SK-N-SH (cell line): ENCODE measurements at regions not wholly inside any gene's neighbourhood (a gene's known extent, or its start where the extent isn't known, plus 50 kb on each side); places are given as distances from the start of the nearest gene placed in this dataset.

Experiments used
- CTCF ChIA-PET: fragments of 300-600, 350-600 bp; formaldehyde crosslinking; extraction: SDS; loops from one replicate; lab custom pipeline; 2021; lab: Yijun Ruan, JAX
- POLR2A ChIA-PET: fragments of 350-600 bp; sonication (Branson Sonifier 250); formaldehyde crosslinking; extraction: SDS; loops from one replicate; lab custom pipeline; 2020; ENCODE audit warnings: antibody characterized with exemption, inconsistent platforms; lab: Yijun Ruan, JAX
- DNase-seq: peaks from one replicate; pipeline ENCODE4 v3.0.0; 2012
- H2AFZ ChIP-seq: fragments of 200-600 bp; sonication (generic); 2 replicates; pipeline ENCODE4 v1.8.1; 2016; ENCODE audit warnings: antibody characterized with exemption, mild to moderate bottlenecking, low read depth
- H3F3A ChIP-seq: fragments of 200-600 bp; sonication (generic); replicated peaks from 2 replicates; pipeline ENCODE3; 2016; ENCODE audit warnings: antibody characterized with exemption, mild to moderate bottlenecking; ENCODE audit not compliant: insufficient read depth
- H3K27ac ChIP-seq, 2 experiments: fragments of 200-500 bp in 1 of 2; fragments of 200-600 bp in 1 of 2; sonication (Bioruptor generic) in 1 of 2; sonication (generic), shearing (Covaris generic) in 1 of 2; 2 replicates each; pipeline versions ENCODE4 v1.5.1 to v1.6.1; 2014 to 2016; ENCODE audit warnings: low read depth in 2 of 2, inconsistent platforms in 1 of 2, low read length in 1 of 2, mild to moderate bottlenecking in 1 of 2, mixed read lengths in 1 of 2
- H3K27me3 ChIP-seq: fragments of 200-600 bp; sonication (generic), shearing (Covaris generic); 2 replicates; pipeline ENCODE4 v1.6.1; 2016; ENCODE audit warnings: mixed run types; ENCODE audit not compliant: insufficient read depth
- H3K36me3 ChIP-seq, 2 experiments: fragments of 200-500 bp in 1 of 2; fragments of 200-600 bp in 1 of 2; sonication (Bioruptor generic) in 1 of 2; sonication (generic) in 1 of 2; replicated peaks in 1 of 2; 2 replicates each; pipeline versions ENCODE3 to v1.5.1; 2014 to 2016; ENCODE audit warnings: low read length in 1 of 2, mild to moderate bottlenecking in 1 of 2; ENCODE audit not compliant: insufficient read depth in 2 of 2, control insufficient read depth in 1 of 2
- H3K4me1 ChIP-seq, 2 experiments: fragments of 200-500 bp in 1 of 2; fragments of 200-600 bp in 1 of 2; sonication (Bioruptor generic) in 1 of 2; sonication (generic), shearing (Covaris generic) in 1 of 2; 2 replicates each; pipeline versions ENCODE4 v1.5.1 to v1.6.1; 2014 to 2016; ENCODE audit warnings: low read depth in 1 of 2, low read length in 1 of 2, mixed run types in 1 of 2; ENCODE audit not compliant: insufficient read depth in 2 of 2, control insufficient read depth in 1 of 2
- H3K4me2 ChIP-seq: fragments of 200-600 bp; sonication (generic), shearing (Covaris generic); 2 replicates; pipeline ENCODE4 v1.6.1; 2017; ENCODE audit warnings: mixed run types
- H3K4me3 ChIP-seq, 2 experiments: fragments of 200-500 bp in 1 of 2; fragments of 200-600 bp in 1 of 2; sonication (Bioruptor generic) in 1 of 2; sonication (generic), shearing (Covaris generic) in 1 of 2; 2 replicates each; pipeline versions ENCODE4 v1.5.1 to v1.8.1; 2014 to 2016; ENCODE audit warnings: low read depth in 2 of 2, inconsistent platforms in 1 of 2, low read length in 1 of 2, mild to moderate bottlenecking in 1 of 2, mixed read lengths in 1 of 2, moderate library complexity in 1 of 2
- H3K79me2 ChIP-seq: fragments of 200-600 bp; sonication (generic); 2 replicates; pipeline ENCODE4 v1.8.1; 2017; ENCODE audit warnings: mild to moderate bottlenecking; ENCODE audit not compliant: insufficient read depth
- H3K9ac ChIP-seq: fragments of 200-600 bp; sonication (generic); 2 replicates; pipeline ENCODE4 v1.6.1; 2017; ENCODE audit warnings: mixed run types
- H3K9me2 ChIP-seq: fragments of 200-600 bp; sonication (generic); 2 replicates; pipeline ENCODE4 v1.6.1; 2017; ENCODE audit warnings: mixed run types
- H3K9me3 ChIP-seq: fragments of 200-600 bp; sonication (generic); 2 replicates; pipeline ENCODE4 v1.6.1; 2017; ENCODE audit warnings: mixed run types, mild to moderate bottlenecking, moderate library complexity
- H4K20me1 ChIP-seq: fragments of 200-600 bp; sonication (generic); 2 replicates; pipeline ENCODE4 v1.6.1; 2017; ENCODE audit warnings: mild to moderate bottlenecking, mixed run types; ENCODE audit not compliant: insufficient read depth
- YY1 ChIP-seq: IDR thresholded peaks from 2 replicates; pipeline ENCODE4 v1.4.0; 2012; ENCODE audit warnings: low read depth, mild to moderate bottlenecking
- WGBS: methylation state at CpG from one replicate; pipeline ENCODE4 v1.1.6; 2017; ENCODE audit warnings: low lambda C conversion rate; 5-methylcytosine and 5-hydroxymethylcytosine counted together
- small RNA-seq, 7 experiments: library from RNA; depleted of rRNA; stranded (forward); fragments of <200 nt; gene quantifications; one replicate each; pipeline ENCODE3, GENCODE V24; 2012

DNA sequence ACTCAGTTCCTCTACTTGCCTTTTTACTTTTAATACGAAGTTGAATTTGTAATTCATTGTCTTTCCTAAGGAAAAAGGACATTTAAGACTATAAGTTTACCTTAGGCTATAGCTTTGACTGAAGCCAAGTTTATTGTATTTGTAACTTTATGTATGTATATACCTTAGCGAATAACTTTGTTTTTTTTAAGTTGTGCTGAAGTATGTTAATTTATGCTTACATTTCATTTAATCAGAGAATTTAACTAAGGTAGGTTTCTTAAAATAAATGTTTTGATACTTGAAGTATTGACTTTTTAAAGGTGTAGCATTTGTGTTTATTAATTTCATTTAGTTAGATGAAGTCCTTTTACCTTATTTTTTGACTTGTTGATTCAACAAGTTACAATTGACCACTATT lies 55.2 kb upstream of the TPTE start:
- Histone ChIP-seq H3K27ac (no peak overlapping the region), H2AFZ (no peak overlapping the region), H3K4me3 (no peak overlapping the region), H3K9ac (no peak overlapping the region), H3F3A (no peaks in the 10 kb centered on the region), H3K27me3 (no peaks in the 10 kb centered on the region), H3K36me3 (no peaks in the 10 kb centered on the region), H3K4me1 (no peaks in the 10 kb centered on the region; a peak in 1 of 4 replicates), H3K4me2 (no peak overlapping the region), H3K9me2 (no peaks in the 10 kb centered on the region), H3K9me3 (peaks cover 7% of the 10 kb centered on the region; the same call in 1 of the 2 replicates), H4K20me1 (no peaks in the 10 kb centered on the region), H3K79me2 (no peaks in the 10 kb centered on the region)
- TF ChIP-seq YY1 = no peak
- POLR2A ChIA-PET = no interaction called here
- WGBS = 9% methylated on average over 2 of the region's 2 CpGs
- CTCF ChIA-PET = no interaction called here
- no peak for DNase-seq

Small RNA genes lying in the stretch of these regions (small RNA-seq; reads per million reads assigned to genes)
- gene AF254983.2 = 0 reads per million in 7 experiments
